ENCODE measurements at regions not wholly inside any gene's neighbourhood (a gene's known extent, or its start where the extent isn't known, plus 50 kb on each side); places are given as distances from the start of the nearest gene placed in this dataset.
"Not testable (repeated sequence)": the region's sequence is repeated elsewhere in the genome, so short reads cannot be mapped to it uniquely, and the experiment has no call there.

GRCh38 chr10:47675577-47675976, 87.8 kb downstream of the SYT15B start:
- H2BK120ac ChIP-seq (ENCODE audit: low read depth, low read length); H3K79me1 ChIP-seq (replicated peaks; ENCODE audit: low read length, poor library complexity, severe bottlenecking); H3K9ac ChIP-seq (ENCODE audit: low read length); H3K9me3 ChIP-seq (ENCODE audit: control insufficient read depth, low read length); H2BK5ac ChIP-seq (ENCODE audit: low read depth, low read length, poor library complexity, severe bottlenecking); H3K4me2 ChIP-seq (ENCODE audit: low read length, poor library complexity, severe bottlenecking); DNase-seq; H3K18ac ChIP-seq (ENCODE audit: low read depth in 1 of 2, low read length in 2 of 2); H3K4me3 ChIP-seq (ENCODE audit: insufficient read depth in 1 of 2, low read depth in 1 of 2, low read length in 2 of 2); H3K27ac ChIP-seq (ENCODE audit: low read length, poor library complexity, severe bottlenecking); H3K14ac ChIP-seq (ENCODE audit: low read length in 2 of 2); H3K23ac ChIP-seq (ENCODE audit: low read length in 2 of 2); H4K8ac ChIP-seq (ENCODE audit: low read length); H4K91ac ChIP-seq (ENCODE audit: low read length); H3K27me3 ChIP-seq (ENCODE audit: control insufficient read depth in 1 of 2, insufficient read depth in 1 of 2, low read length in 2 of 2); H2AFZ ChIP-seq (ENCODE audit: low read depth, low read length); H2BK15ac ChIP-seq (ENCODE audit: low read depth, poor library complexity, severe bottlenecking); H3K36me3 ChIP-seq (ENCODE audit: control insufficient read depth in 1 of 2, insufficient read depth in 2 of 2, low read depth in 1 of 2, low read length in 2 of 2); H3K4me1 ChIP-seq (ENCODE audit: control insufficient read depth, insufficient read depth, low read depth, low read length); H2BK12ac ChIP-seq (ENCODE audit: low read length in 2 of 2); H2AK5ac ChIP-seq (ENCODE audit: low read length, severe bottlenecking); H3K4ac ChIP-seq (ENCODE audit: low read depth in 1 of 2, low read length in 2 of 2): not testable (repeated sequence)

DNA sequence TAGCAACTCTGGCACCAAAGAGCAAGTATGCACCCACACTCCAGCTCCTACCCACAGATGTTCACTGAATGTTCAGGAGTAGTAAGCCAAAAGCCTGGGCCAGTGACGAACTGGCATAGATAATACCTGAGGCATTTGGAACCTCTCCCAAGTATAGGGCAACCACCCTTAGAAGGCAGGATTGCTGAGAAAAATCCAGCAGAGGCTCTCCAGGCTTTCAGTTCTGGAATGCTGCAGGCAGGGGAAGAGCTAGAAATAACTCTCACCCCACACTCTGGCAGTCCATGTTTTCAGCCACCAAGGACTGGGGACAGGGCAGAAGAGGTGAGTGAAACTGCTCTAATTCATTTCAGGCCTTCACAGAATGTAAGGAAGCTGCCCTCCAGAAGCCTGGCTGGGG, 90.3 kb downstream of the SYT15B start:
- H3K36me3 ChIP-seq (ENCODE audit: control insufficient read depth in 1 of 2, insufficient read depth in 2 of 2, low read depth in 1 of 2, low read length in 2 of 2); H3K4me3 ChIP-seq (ENCODE audit: insufficient read depth in 1 of 2, low read depth in 1 of 2, low read length in 2 of 2); H2BK12ac ChIP-seq (ENCODE audit: low read length in 2 of 2); H2BK120ac ChIP-seq (ENCODE audit: low read depth, low read length); H3K4me1 ChIP-seq (ENCODE audit: control insufficient read depth, insufficient read depth, low read depth, low read length); H3K9me3 ChIP-seq (ENCODE audit: control insufficient read depth, low read length); H3K79me1 ChIP-seq (replicated peaks; ENCODE audit: low read length, poor library complexity, severe bottlenecking); H3K27ac ChIP-seq (ENCODE audit: low read length, poor library complexity, severe bottlenecking); H4K8ac ChIP-seq (ENCODE audit: low read length); H4K91ac ChIP-seq (ENCODE audit: low read length); DNase-seq; H3K9ac ChIP-seq (ENCODE audit: low read length); H3K4me2 ChIP-seq (ENCODE audit: low read length, poor library complexity, severe bottlenecking); H3K14ac ChIP-seq (ENCODE audit: low read length in 2 of 2); H2AK5ac ChIP-seq (ENCODE audit: low read length, severe bottlenecking); H3K4ac ChIP-seq (ENCODE audit: low read depth in 1 of 2, low read length in 2 of 2); H2AFZ ChIP-seq (ENCODE audit: low read depth, low read length); H3K23ac ChIP-seq (ENCODE audit: low read length in 2 of 2); H3K27me3 ChIP-seq (ENCODE audit: control insufficient read depth in 1 of 2, insufficient read depth in 1 of 2, low read length in 2 of 2); H2BK15ac ChIP-seq (ENCODE audit: low read depth, poor library complexity, severe bottlenecking); H2BK5ac ChIP-seq (ENCODE audit: low read depth, low read length, poor library complexity, severe bottlenecking); H3K18ac ChIP-seq (ENCODE audit: low read depth in 1 of 2, low read length in 2 of 2): not testable (repeated sequence)
- no CpG with 5 or more reads among the region's 1 CpG for WGBS

DNA sequence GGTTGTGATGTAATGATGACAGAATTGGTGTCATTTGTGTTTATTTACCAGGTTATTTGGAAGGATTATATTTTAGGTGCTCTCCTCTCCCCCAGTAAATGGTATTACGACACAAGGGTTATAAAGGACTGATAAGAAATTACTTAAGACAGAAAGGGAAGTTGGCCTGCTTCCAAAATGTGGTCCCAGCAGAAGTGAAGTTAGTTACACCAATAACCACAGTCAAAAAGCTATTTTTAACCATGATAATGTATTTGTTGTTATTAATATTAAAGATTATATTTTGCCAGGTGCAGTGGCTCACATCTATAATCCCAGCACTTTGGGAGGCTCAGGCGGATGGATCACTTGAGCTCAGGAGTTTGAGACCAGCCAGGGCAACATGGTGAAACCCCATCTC, 92.5 kb downstream of the SYT15B start:
- H3K23ac ChIP-seq (ENCODE audit: low read length in 2 of 2): not testable (repeated sequence)
- WGBS: 100% methylated on average over 1 of the region's 2 CpGs

GRCh38 chr10:47661955-47662577, 101.3 kb downstream of the SYT15B start:
- no CpG with 5 or more reads among the region's 8 CpGs for WGBS
- not testable (repeated sequence) for H2BK15ac ChIP-seq (ENCODE audit: low read depth, poor library complexity, severe bottlenecking); H2BK120ac ChIP-seq (ENCODE audit: low read depth, low read length); H2BK12ac ChIP-seq (ENCODE audit: low read length in 2 of 2); H4K8ac ChIP-seq (ENCODE audit: low read length); H3K14ac ChIP-seq (ENCODE audit: low read length in 2 of 2); H3K4me3 ChIP-seq (ENCODE audit: insufficient read depth in 1 of 2, low read depth in 1 of 2, low read length in 2 of 2); H3K27ac ChIP-seq (ENCODE audit: low read length, poor library complexity, severe bottlenecking); H3K9me3 ChIP-seq (ENCODE audit: control insufficient read depth, low read length); H2BK5ac ChIP-seq (ENCODE audit: low read depth, low read length, poor library complexity, severe bottlenecking); H3K18ac ChIP-seq (ENCODE audit: low read depth in 1 of 2, low read length in 2 of 2); H3K9ac ChIP-seq (ENCODE audit: low read length); H3K23ac ChIP-seq (ENCODE audit: low read length in 2 of 2); H3K79me1 ChIP-seq (replicated peaks; ENCODE audit: low read length, poor library complexity, severe bottlenecking); H3K4ac ChIP-seq (ENCODE audit: low read depth in 1 of 2, low read length in 2 of 2); H3K27me3 ChIP-seq (ENCODE audit: control insufficient read depth in 1 of 2, insufficient read depth in 1 of 2, low read length in 2 of 2); DNase-seq; H3K4me1 ChIP-seq (ENCODE audit: control insufficient read depth, insufficient read depth, low read depth, low read length); H3K36me3 ChIP-seq (ENCODE audit: control insufficient read depth in 1 of 2, insufficient read depth in 2 of 2, low read depth in 1 of 2, low read length in 2 of 2); H2AFZ ChIP-seq (ENCODE audit: low read depth, low read length); H2AK5ac ChIP-seq (ENCODE audit: low read length, severe bottlenecking); H3K4me2 ChIP-seq (ENCODE audit: low read length, poor library complexity, severe bottlenecking); H4K91ac ChIP-seq (ENCODE audit: low read length)

More for the DNA sequence above, 92.5 kb downstream of the SYT15B start:
- H3K9me3 ChIP-seq (ENCODE audit: control insufficient read depth, low read length); H3K27me3 ChIP-seq (ENCODE audit: control insufficient read depth in 1 of 2, insufficient read depth in 1 of 2, low read length in 2 of 2); H3K4me3 ChIP-seq (ENCODE audit: insufficient read depth in 1 of 2, low read depth in 1 of 2, low read length in 2 of 2); H3K36me3 ChIP-seq (ENCODE audit: control insufficient read depth in 1 of 2, insufficient read depth in 2 of 2, low read depth in 1 of 2, low read length in 2 of 2); H3K14ac ChIP-seq (ENCODE audit: low read length in 2 of 2); H2BK5ac ChIP-seq (ENCODE audit: low read depth, low read length, poor library complexity, severe bottlenecking); H4K8ac ChIP-seq (ENCODE audit: low read length); H2AK5ac ChIP-seq (ENCODE audit: low read length, severe bottlenecking); H3K79me1 ChIP-seq (replicated peaks; ENCODE audit: low read length, poor library complexity, severe bottlenecking); H3K4me1 ChIP-seq (ENCODE audit: control insufficient read depth, insufficient read depth, low read depth, low read length); H3K18ac ChIP-seq (ENCODE audit: low read depth in 1 of 2, low read length in 2 of 2); H3K4ac ChIP-seq (ENCODE audit: low read depth in 1 of 2, low read length in 2 of 2); DNase-seq; H2BK12ac ChIP-seq (ENCODE audit: low read length in 2 of 2); H3K4me2 ChIP-seq (ENCODE audit: low read length, poor library complexity, severe bottlenecking); H2BK15ac ChIP-seq (ENCODE audit: low read depth, poor library complexity, severe bottlenecking); H2BK120ac ChIP-seq (ENCODE audit: low read depth, low read length); H3K27ac ChIP-seq (ENCODE audit: low read length, poor library complexity, severe bottlenecking); H2AFZ ChIP-seq (ENCODE audit: low read depth, low read length); H4K91ac ChIP-seq (ENCODE audit: low read length); H3K9ac ChIP-seq (ENCODE audit: low read length): not testable (repeated sequence)
